Thyroid gland (tissue), 4 donors: ENCODE measurements at regions not wholly inside any gene's neighbourhood (a gene's known extent, or its start where the extent isn't known, plus 50 kb on each side); places are given as distances from the start of the nearest gene placed in this dataset.

Experiments
- POLR2A ChIP-seq, 2 donors: fragments of 450-650 bp; IDR thresholded peaks; one replicate each; pipeline ENCODE4 v1.6.1; 2017; ENCODE audit warnings: antibody characterized with exemption in 2 of 2, mild to moderate bottlenecking in 2 of 2, moderate library complexity in 1 of 2
- TF ChIP-seq, protein P1 (sequence below), 6 experiments: fragments of 200-600 bp in 3 of 6; fragments of 450-650 bp in 3 of 6; sonication (generic) in 3 of 6; IDR thresholded peaks; one replicate each; pipeline ENCODE4 v1.5.1; 2016 to 2019; ENCODE audit warnings: antibody characterized with exemption in 6 of 6, mild to moderate bottlenecking in 2 of 6, inconsistent platforms in 1 of 6, moderate library complexity in 1 of 6

DNA sequence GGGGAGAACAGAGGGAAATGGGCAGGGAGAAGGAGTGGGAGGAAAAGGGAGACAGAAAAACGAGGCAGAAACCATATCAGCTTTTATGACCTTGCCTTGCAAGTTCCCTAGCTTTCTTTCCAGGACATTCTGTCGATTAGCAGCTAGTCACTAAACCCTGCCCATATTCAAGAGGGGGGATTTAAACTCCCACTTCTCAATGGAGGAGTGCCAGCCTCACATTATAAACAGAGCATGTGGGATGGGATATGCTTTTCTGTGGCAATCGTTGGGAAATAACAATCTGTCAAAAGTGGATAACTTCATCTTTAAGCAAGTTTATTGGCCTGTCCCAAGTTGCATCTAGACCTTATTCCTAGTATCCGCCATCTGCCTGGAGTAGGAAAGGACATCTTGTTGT, 57.0 kb upstream of the TMEM170B start:
- no peak for TF ChIP-seq POLR2A (IDR thresholded peaks at IDR 0.05)
- TF ChIP-seq, protein P1, sequence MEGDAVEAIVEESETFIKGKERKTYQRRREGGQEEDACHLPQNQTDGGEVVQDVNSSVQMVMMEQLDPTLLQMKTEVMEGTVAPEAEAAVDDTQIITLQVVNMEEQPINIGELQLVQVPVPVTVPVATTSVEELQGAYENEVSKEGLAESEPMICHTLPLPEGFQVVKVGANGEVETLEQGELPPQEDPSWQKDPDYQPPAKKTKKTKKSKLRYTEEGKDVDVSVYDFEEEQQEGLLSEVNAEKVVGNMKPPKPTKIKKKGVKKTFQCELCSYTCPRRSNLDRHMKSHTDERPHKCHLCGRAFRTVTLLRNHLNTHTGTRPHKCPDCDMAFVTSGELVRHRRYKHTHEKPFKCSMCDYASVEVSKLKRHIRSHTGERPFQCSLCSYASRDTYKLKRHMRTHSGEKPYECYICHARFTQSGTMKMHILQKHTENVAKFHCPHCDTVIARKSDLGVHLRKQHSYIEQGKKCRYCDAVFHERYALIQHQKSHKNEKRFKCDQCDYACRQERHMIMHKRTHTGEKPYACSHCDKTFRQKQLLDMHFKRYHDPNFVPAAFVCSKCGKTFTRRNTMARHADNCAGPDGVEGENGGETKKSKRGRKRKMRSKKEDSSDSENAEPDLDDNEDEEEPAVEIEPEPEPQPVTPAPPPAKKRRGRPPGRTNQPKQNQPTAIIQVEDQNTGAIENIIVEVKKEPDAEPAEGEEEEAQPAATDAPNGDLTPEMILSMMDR (IDR thresholded peaks at IDR 0.05): no peak
